ENCODE measurements at regions not wholly inside any gene's neighbourhood (a gene's known extent, or its start where the extent isn't known, plus 50 kb on each side); places are given as distances from the start of the nearest gene placed in this dataset.
"Not testable (repeated sequence)": the region's sequence is repeated elsewhere in the genome, so short reads cannot be mapped to it uniquely, and the experiment has no call there.

- not testable (repeated sequence) for DNase-seq
Observed at GRCh38 chr20:29120088-29120487, 2137.4 kb upstream of the DEFB115 start.

DNA sequence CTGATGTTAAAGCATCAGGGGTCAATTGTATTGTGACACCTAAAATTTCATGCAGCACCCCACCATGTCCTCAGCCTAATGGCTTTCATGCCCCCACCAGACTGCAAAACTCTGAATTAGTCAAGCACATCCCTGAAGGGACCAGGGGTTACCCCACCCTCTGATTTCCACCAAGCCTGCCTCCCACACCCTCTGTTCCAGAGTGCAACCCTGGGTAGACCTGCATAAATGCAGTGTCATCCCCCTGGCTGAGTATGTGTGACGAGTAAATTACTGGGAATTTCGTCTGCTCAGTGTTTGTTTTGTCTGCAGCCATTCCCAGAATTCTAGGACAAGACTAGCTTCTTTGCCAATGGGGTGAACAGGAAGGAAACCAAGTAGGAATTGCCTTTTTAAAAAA, 2136.9 kb upstream of the DEFB115 start:
- not testable (repeated sequence) for DNase-seq

- DNase-seq: not testable (repeated sequence)
Observed at GRCh38 chr20:29122784-29123183, 2134.7 kb upstream of the DEFB115 start.

- DNase-seq: no peak
Observed at GRCh38 chr20:29123861-29124260, 2133.6 kb upstream of the DEFB115 start.

Data from fibroblast of skin of scalp (primary cell).